Hepatocyte (in vitro differentiated cells): ENCODE measurements at regions not wholly inside any gene's neighbourhood (a gene's known extent, or its start where the extent isn't known, plus 50 kb on each side); places are given as distances from the start of the nearest gene placed in this dataset.

Experiments
- DNase-seq: peaks from one replicate; pipeline ENCODE4 v3.0.0-alpha.2; 2016; ENCODE audit warnings: low spot score
- H2AFZ ChIP-seq: fragments of 200-600 bp; sonication (generic); 2 replicates; pipeline ENCODE4 v1.6.0; 2016; ENCODE audit warnings: antibody characterized with exemption, mild to moderate bottlenecking
- H3K27ac ChIP-seq: fragments of 200-600 bp; sonication (generic); 2 replicates; pipeline ENCODE4 v1.5.1; 2016; ENCODE audit warnings: mild to moderate bottlenecking
- H3K27me3 ChIP-seq: fragments of 200-600 bp; sonication (generic); 2 replicates; pipeline ENCODE4 v1.6.1; 2016
- H3K36me3 ChIP-seq: fragments of 200-600 bp; sonication (generic); replicated peaks from 2 replicates; pipeline ENCODE4 v1.5.1; 2016; ENCODE audit warnings: low read depth; ENCODE audit not compliant: insufficient read depth
- H3K4me1 ChIP-seq: fragments of 200-600 bp; sonication (generic); 2 replicates; pipeline ENCODE4 v1.5.1; 2016; ENCODE audit warnings: mild to moderate bottlenecking, moderate library complexity; ENCODE audit not compliant: insufficient read depth
- H3K4me2 ChIP-seq: fragments of 200-600 bp; sonication (generic); 2 replicates; pipeline ENCODE4 v1.6.0; 2016
- H3K4me3 ChIP-seq: fragments of 200-600 bp; sonication (generic); 2 replicates; pipeline ENCODE4 v1.5.1; 2016; ENCODE audit warnings: mild to moderate bottlenecking
- H3K79me2 ChIP-seq: fragments of 200-600 bp; sonication (generic); 2 replicates; pipeline ENCODE4 v1.6.0; 2017; ENCODE audit warnings: mild to moderate bottlenecking
- H3K9me2 ChIP-seq: fragments of 200-600 bp; sonication (generic); replicated peaks from 2 replicates; pipeline ENCODE4 v1.6.0; 2017; ENCODE audit warnings: mild to moderate bottlenecking; ENCODE audit not compliant: insufficient read depth
- H3K9me3 ChIP-seq: fragments of 200-600 bp; sonication (generic); 2 replicates; pipeline ENCODE4 v1.5.1; 2016; ENCODE audit warnings: low read depth, mild to moderate bottlenecking
- H4K20me1 ChIP-seq: fragments of 200-600 bp; sonication (generic); 2 replicates; pipeline ENCODE4 v1.6.0; 2016; ENCODE audit warnings: mild to moderate bottlenecking; ENCODE audit not compliant: insufficient read depth, poor library complexity, severe bottlenecking
- EZH2 ChIP-seq: fragments of 200-600 bp; sonication (generic); IDR thresholded peaks from 2 replicates; pipeline ENCODE4 v1.6.1; 2016; ENCODE audit warnings: antibody characterized with exemption, mild to moderate bottlenecking, borderline replicate concordance
- EZH2phosphoT487 ChIP-seq: fragments of 200-600 bp; sonication (generic); IDR thresholded peaks from one replicate; pipeline ENCODE4 v1.6.1; 2018; ENCODE audit warnings: antibody characterized with exemption, mild to moderate bottlenecking, low read depth, moderate library complexity; ENCODE audit not compliant: unreplicated experiment, severe bottlenecking
- WGBS: methylation state at CpG from one replicate; pipeline ENCODE4 v1.1.6; 2016; ENCODE audit warnings: low lambda C conversion rate; ENCODE audit errors: missing lambda C conversion rate; 5-methylcytosine and 5-hydroxymethylcytosine counted together
- TF ChIP-seq, protein P1 (sequence below): fragments of 200-600 bp; sonication (generic); IDR thresholded peaks from 2 replicates; pipeline ENCODE4 v1.5.1; 2016; ENCODE audit warnings: antibody characterized with exemption, mild to moderate bottlenecking; ENCODE audit not compliant: poor library complexity

DNA sequence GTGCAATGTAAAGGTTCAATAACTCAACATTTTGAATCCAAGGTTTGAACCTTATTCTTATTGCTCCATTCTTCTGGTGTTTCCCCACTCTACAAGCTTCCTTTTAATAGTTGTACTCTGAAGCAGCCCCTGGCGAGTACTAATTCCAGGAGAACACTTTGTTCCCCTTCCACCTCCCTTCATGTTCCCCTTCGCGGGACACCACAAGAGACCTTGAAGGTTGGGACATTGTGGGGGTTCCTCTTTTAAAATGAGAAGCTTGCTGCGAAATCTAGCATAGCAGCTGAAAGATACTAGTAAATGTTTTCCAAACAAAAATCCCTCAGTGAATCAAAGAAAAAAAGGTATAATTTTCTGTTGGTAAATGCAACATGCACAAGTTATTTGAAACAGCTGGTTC is 626.3 kb upstream of the LRRC4C start:
- no peaks in the 10 kb centered on the region for H3K9me2 ChIP-seq
- WGBS, result 93% methylated on average over 4 of the region's 4 CpGs
- DNase-seq, result no peak
- no peaks in the 10 kb centered on the region for H3K4me1 ChIP-seq
- H4K20me1 ChIP-seq, result no peaks in the 10 kb centered on the region
- no peak overlapping the region for H2AFZ ChIP-seq
- H3K27me3 ChIP-seq, result no peaks in the 10 kb centered on the region
- no peaks in the 10 kb centered on the region for H3K9me3 ChIP-seq
- no peak overlapping the region for H3K27ac ChIP-seq
- TF ChIP-seq EZH2phosphoT487 (no peak), EZH2 (no peak)
- TF ChIP-seq, protein P1, sequence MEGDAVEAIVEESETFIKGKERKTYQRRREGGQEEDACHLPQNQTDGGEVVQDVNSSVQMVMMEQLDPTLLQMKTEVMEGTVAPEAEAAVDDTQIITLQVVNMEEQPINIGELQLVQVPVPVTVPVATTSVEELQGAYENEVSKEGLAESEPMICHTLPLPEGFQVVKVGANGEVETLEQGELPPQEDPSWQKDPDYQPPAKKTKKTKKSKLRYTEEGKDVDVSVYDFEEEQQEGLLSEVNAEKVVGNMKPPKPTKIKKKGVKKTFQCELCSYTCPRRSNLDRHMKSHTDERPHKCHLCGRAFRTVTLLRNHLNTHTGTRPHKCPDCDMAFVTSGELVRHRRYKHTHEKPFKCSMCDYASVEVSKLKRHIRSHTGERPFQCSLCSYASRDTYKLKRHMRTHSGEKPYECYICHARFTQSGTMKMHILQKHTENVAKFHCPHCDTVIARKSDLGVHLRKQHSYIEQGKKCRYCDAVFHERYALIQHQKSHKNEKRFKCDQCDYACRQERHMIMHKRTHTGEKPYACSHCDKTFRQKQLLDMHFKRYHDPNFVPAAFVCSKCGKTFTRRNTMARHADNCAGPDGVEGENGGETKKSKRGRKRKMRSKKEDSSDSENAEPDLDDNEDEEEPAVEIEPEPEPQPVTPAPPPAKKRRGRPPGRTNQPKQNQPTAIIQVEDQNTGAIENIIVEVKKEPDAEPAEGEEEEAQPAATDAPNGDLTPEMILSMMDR, result no peak
- H3K4me2 ChIP-seq, result no peak overlapping the region
- no peaks in the 10 kb centered on the region for H3K36me3 ChIP-seq
- H3K4me3 ChIP-seq, result no peak overlapping the region
- no peaks in the 10 kb centered on the region for H3K79me2 ChIP-seq

DNA sequence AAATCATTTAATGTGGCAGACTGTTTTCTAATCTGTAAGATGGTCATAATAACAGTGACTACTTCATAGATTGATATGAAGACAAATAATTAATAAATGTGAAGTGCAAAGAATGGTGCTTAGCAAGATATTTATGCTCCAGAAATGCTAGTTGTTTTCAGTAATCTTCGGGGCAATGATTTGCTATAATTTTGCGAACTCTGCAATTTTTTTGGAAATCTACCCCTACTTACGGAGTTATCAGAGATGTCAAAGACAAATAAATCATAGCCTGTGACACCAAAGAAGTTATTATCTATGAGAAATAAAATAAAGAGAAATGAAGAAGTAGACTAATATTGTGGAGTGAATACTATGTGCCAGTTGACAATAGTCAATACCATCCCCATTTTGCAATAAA is 634.1 kb upstream of the LRRC4C start:
- 91% methylated on average over 3 of the region's 3 CpGs for WGBS
- no peaks in the 10 kb centered on the region for H3K9me2 ChIP-seq
- TF ChIP-seq, protein P1, result no peak
- TF ChIP-seq EZH2 (no peak), EZH2phosphoT487 (no peak)

DNA sequence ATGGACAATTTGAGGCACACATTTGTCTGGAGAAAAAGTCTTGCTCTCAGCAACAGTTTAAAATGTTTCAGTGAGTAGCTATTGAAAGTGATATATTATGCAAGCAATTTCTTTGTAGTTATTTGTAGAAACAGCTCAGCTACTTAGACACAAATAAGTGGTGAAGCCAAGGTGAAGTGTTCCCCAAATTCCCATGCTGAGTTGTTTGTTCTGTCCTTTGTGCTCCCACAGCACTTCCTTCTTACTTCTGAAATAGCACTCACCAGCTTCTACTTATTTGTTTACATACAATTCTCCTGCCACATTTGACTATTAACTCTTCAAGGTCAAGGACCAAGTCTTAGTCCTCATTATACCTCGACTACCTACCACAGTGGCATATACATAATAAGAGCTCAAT is 638.6 kb upstream of the LRRC4C start:
- DNase-seq, result no peak
- Histone ChIP-seq H3K36me3 (no peaks in the 10 kb centered on the region), H3K27ac (no peak overlapping the region), H3K4me1 (no peaks in the 10 kb centered on the region), H3K27me3 (no peaks in the 10 kb centered on the region), H3K9me3 (no peaks in the 10 kb centered on the region), H2AFZ (no peak overlapping the region), H3K4me2 (no peak overlapping the region), H3K9me2 (no peaks in the 10 kb centered on the region), H4K20me1 (no peaks in the 10 kb centered on the region), H3K4me3 (no peak overlapping the region), H3K79me2 (no peaks in the 10 kb centered on the region)
- TF ChIP-seq EZH2 (no peak), EZH2phosphoT487 (no peak)
- TF ChIP-seq, protein P1, result no peak
- WGBS, result 80% methylated on average over 1 of the region's 1 CpG

More for the DNA sequence above, 634.1 kb upstream of the LRRC4C start:
- Histone ChIP-seq H3K4me1 (no peaks in the 10 kb centered on the region), H3K27me3 (no peaks in the 10 kb centered on the region), H2AFZ (no peak overlapping the region), H3K36me3 (no peaks in the 10 kb centered on the region), H3K4me3 (no peak overlapping the region), H3K9me3 (no peaks in the 10 kb centered on the region), H3K4me2 (no peak overlapping the region), H3K27ac (no peak overlapping the region), H4K20me1 (no peaks in the 10 kb centered on the region), H3K79me2 (no peaks in the 10 kb centered on the region)
- DNase-seq, result no peak

DNA sequence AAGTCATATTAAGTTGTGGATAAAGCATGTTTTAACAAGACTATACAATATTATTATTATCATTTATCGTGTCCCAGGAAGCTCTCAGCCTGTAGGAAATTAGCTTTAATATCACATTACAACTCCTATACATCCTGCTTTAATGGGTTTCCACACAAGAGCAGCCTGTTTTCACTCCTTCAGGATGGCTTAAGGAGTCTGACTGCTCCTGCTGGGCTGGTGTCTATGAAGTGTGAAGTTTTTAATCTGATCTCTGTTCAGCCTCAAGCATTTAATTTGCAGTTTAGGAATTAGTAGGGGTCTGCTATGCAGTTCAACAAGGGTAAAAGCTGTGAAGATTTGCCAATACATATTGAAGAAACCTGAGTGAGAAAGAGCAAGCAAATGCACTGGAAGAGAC is 653.4 kb upstream of the LRRC4C start:
- no peak overlapping the region for H3K4me3 ChIP-seq
- H3K36me3 ChIP-seq, result no peaks in the 10 kb centered on the region
- H3K4me2 ChIP-seq, result no peak overlapping the region
- no peak overlapping the region for H2AFZ ChIP-seq
- H3K27ac ChIP-seq, result no peak overlapping the region
- WGBS, result 50% methylated on average over 1 of the region's 1 CpG
- H3K9me2 ChIP-seq, result no peaks in the 10 kb centered on the region
- H3K79me2 ChIP-seq, result no peaks in the 10 kb centered on the region
- no peaks in the 10 kb centered on the region for H3K9me3 ChIP-seq
- no peaks in the 10 kb centered on the region for H4K20me1 ChIP-seq
- H3K4me1 ChIP-seq, result no peaks in the 10 kb centered on the region
- TF ChIP-seq, protein P1, result no peak
- no peak for DNase-seq
- H3K27me3 ChIP-seq, result no peaks in the 10 kb centered on the region
